HG02973 (cell line): ENCODE measurements at regions not wholly inside any gene's neighbourhood (a gene's known extent, or its start where the extent isn't known, plus 50 kb on each side); places are given as distances from the start of the nearest gene placed in this dataset.

Experiments used
- ATAC-seq: cut with Tn5 transposase; IDR thresholded peaks from one replicate; pipeline ENCODE4 v1.9.1; 2021; ENCODE audit warnings: moderate library complexity; ENCODE audit not compliant: unreplicated experiment

DNA sequence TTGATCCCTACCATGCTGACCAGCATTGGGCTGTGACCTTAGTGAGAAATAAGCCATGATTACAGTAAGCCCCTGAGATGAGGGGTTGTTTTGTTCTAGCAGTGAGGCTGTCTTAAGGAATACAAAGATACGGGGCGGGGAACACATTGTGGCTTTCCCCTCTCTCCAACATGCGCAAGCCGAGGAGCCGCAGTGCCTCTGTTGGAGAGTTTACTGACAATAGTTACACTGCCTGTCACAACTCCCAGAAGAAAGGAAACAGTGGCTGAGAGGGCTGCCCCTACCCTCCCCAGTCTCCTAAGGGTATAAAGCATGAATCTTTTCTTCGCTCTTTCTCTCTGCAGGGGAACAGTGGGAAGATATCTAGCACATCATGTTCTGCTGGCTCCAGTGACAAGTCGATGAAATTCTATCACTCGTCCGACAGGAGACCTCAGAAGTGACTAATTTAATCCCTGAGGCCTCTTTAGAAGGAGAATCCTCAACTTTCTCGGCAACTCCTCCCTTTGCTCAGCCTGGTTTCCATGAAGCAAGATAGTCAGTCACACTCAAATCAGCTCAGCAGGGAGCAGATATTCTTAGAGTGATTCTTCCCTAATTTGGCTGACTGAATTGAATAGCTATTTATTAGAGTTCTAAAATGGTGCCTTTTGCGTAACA, 409.0 kb upstream of the PROK2 start:
- ATAC-seq: no peak

DNA sequence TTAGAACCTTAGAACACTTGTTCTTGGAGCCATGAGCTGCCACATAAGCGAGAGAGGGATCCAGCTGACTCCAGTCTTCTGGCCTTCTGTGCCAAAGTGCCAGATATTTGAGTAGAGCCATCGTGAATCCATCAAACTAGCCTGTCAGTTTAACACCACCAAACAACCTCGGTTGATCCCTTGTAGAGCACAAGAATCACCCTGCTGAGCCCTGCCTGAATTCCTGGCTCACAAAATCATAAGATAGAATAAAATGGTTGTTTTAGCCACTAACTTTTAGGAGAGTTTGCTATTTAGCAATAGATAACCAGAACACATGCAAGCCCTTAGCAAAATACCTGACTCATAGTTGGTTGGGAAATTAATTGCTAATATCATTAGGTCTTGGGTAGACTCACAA, 407.6 kb upstream of the PROK2 start:
- ATAC-seq: no peak

DNA sequence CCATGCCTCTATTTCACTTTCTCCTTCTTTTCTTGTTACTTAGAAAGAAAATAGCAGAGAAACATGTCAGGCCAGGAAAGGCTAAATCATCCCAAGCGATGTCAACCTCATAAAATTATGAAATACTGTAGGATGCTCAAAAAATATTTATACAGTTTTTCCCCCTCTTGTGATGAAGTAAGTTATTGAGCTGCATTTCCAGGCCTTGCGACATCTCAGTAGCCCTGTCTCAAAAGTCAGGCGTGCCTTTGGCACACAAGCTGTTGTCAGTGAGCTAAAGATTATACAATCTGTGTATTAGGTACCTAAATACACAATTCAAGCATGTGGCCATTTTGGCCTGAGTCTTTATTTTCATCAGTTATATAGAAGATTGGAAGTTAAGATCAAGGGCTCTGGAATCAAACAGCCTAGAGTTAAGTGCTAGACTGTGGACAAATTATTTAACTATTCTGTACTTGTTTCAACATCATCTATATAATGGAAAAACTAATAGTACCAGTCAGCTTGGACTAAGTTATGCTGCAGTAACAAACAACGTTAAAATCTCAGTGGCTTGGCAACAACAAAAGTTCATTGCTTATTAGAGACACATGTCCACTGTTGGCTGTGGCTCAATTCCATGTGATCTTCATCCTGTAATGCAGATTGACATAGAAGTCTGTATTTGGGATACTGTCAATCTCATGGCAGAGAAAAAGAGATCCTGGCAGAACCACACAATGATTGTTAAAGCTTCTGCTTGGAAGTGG, 406.4 kb upstream of the PROK2 start:
- ATAC-seq: no peak

DNA sequence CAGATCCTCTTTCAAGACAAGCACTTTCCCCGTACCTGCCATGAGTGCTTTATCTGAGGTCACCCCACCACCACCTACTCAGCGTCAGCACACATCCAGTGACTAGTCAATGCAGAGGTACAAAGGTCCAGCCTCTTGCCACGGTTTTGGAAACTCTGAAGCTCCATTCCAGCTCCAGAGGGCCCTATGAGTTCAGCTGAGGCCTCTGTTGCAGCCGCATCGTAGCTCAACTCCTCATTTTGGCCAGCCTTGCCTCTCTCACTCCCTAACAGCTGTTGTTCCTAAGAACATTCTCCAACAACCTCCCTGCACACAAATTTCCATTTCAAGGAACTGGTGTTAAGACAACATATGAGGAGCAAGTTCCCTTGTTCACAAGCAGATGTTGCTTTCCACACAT, 405.1 kb upstream of the PROK2 start:
- ATAC-seq: no peak

DNA sequence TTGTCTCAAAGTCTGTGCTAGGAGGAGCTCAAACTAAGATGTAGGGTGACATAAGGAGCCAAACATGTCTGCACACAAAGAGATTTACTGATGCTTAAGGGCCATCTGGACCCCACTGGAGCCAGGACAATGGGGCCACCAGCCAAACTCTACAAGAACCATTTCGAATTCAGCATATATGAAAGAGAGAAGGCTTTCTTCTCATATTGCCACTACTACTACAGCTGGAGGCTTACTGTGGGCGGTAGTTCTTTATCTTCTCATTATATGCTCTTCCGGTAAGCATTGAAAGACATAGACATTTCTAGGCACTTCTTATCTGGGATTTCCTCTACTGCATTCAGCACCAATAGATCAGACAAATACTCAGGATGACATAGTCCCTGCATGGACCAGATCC, 404.4 kb upstream of the PROK2 start:
- no peak for ATAC-seq

DNA sequence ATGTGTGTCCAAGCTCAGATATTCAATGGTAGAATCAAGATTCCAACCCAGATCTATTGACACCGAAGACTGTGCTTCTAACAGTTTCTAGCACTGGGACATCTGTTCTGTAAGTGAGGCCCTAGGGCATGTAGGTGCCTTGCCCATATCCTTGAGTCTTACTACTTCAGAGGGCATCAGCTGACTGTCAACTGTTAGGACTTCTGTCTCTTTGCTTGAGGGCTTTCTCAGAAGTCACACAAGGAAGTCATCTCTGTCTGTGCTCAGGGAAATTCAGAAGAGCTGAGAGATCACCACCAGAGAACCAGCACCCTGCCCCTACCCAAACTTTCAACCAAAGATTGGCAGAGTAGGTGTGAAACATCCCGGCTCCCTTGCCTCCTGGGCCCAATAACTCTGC, 403.6 kb upstream of the PROK2 start:
- no peak for ATAC-seq

DNA sequence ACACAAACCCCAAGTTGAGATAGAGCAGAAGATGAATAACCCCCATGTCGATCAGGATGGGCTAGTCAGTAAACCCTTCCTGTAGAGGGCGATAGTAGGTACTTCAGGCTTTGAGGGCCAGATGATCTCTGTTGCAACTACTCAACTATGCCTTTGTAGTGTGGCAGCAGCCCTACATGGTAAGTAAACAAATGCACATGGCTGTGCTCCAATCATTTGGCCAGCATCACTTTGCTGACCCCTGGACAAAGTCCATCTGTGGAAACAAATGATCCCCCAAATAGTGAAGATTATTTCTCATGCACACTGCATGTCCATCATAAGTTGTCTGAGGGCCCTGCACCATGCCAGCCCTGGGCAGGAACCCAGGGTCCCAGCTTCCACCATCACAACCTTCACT, 402.2 kb upstream of the PROK2 start:
- ATAC-seq: no peak

DNA sequence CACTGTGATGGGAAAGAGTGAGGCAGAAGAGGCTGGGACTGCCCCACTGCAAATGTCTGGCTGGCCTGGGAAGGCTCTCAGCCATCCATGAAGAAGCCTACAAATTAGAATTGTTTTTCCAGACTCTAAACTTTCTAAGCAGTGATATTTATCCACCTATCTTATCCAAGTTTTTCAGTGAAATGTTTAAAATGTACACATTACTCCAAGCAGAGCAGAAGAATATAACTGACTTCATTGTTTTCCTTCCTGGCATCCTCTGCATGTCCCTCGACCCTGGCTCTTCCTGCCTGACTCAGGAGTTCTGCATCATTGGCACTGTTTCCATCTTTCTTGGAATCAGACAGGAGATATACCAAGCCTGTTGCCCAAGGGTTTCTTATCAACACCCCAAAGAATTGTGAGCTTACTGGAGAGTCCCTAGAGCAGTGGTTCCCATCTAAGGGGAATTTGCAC, 401.5 kb upstream of the PROK2 start:
- ATAC-seq: no peak

DNA sequence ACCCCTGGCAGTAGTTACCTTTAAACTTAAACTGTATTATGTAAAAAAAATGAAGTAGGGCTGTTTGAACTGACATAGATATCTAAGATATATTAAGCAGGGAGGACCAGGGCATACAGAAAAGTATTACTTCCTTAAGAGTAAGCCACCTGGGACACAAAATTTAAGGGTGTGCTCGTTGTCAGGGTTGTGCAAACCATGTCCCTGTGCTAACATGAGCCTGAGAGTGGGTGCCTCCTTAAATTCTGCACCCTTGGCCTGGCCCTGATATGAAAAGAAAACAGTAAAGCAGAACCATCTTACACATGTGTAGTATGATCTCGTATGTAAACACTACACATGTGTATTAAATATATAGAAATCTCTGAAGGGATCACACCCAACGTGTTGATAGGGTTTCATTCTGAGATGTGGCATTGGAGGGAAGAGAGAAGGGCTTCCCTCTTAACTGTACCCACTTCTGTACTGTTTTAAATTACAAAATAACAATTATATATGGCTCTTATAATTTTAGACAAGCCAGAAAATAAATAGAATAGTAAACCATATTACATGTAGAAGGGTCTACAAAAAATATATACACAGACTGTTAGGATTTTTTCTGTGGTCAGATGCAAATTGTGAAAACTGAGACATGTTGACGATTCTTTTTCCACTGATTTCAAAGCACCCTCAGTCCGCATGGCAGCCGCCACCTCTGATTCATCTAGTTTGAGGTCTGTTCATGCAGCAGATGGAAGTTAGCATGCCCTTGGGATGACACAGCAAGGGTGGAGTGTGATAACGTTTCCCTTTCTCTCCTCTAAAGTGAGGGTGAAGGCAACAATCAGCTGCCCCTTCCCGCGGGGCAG, 400.8 kb upstream of the PROK2 start:
- ATAC-seq: no peak

DNA sequence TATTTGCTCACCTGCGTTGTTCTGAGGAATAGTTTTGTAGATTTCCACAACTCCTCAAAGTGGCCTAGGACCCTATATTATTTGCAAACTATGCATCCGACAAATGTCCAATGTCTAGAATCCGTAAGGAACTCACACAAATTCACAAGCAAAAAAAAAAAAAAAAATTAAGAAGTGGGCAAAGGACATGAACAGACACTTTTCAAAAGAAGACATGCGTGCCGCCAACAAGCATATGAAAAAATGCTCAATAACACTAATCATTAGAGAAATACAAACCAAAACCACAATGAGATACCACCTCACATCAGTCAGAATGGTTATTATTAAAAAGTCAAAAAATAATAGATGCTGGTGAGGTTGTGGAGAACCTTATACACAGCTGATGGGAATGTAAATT, 398.5 kb upstream of the PROK2 start:
- ATAC-seq: no peak

DNA sequence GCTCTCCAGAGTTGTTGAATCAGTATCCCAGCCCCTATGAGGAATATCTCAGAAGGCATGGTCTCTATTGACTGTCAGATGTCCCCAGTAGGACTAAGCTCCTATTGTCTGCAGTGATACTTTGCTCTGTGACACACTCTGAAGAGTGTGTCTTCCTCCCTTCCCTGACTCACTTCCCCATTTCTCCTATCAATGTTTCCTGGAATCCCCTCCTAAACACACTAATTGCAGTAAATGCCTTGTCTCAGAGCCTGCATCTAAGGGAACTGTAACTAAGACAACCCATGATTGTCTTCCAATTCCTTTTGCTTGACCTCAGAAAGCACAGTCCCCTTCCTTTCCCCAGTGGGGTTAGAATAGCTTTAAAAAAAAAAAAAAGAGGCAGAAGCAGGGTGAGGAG, 397.3 kb upstream of the PROK2 start:
- ATAC-seq: no peak

DNA sequence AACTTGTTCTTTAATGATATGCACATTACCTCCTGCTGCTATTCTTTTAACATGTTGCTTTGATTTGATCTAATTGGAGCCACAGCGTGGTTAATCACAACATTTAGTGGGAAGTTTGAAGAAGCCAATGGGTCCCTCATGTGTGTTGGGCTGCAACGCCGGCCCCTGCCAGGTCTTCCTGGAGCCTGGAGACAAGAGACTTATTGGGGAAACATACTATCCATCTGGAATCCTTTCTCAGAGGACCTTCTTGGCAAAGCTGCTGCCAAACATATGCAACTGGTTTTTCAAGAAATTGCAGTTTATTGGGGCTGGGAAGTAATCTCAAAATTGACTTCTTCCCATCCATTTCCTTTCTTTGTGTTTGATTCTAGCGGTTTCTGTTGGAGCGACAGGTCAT, 396.3 kb upstream of the PROK2 start:
- ATAC-seq: no peak

DNA sequence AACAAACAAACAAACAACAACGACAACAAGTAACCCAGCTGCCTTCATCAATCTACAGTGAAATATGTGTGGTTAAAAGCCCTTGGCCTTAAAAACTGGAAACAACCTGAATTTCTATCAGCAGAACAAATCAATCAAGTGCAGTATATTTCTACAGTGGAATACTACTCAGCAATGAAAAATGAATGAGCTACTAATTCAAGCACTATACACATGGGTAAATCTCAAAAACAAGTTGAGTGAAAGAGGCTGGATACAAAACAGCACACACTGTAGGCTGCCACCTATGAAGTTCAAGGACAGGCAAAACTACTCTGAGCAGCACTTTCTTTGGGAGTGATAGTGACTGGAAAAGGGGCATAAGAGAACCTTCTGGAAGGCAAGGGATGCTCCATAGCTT, 395.5 kb upstream of the PROK2 start:
- ATAC-seq: no peak

DNA sequence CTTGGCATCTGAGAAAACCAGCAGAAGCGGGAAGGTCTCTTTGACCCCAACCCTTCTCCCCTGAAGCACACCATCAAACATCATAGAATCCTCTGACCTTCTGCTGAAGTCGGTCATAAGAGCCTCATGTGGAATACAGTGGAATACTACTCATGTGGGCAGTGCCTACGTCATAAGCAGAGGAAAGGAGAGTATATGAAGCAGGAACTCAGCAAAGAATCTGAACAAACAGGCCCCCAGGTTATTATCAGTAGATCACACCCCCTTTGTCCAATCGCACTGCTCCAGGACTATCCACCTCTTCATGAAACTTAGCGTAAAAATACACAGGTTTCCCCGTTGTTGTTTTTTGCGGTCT, 394.1 kb upstream of the PROK2 start:
- no peak for ATAC-seq

DNA sequence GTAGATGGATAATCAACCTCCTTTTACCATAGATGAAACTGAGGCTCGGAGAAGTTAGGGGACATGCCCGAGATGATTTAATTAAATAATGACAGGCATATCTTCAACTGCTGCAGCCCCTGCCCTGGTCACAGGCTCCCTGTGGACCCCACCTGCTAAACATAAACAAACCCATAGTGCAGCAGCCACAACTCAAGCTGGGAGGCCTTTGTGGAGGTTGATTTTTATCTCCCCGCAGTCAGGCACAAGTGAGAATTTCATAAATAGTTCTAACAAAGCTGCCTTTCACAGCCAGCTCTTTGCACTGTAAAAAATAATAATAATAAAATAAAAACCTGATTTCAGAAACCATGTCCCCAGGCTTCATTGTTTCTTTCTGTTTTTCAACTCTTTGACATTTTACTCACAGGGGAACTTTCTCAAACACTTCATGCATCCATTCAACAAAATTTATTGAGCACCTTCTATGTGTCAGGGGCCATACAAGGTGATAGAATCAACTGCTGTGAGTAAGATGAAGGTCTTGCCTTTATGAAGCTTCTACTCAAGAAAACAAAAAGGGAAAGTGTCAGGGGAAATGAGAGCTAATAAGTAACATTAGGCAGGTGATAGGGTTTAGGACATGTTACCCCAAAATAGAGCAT, 393.6 kb upstream of the PROK2 start:
- no peak for ATAC-seq

DNA sequence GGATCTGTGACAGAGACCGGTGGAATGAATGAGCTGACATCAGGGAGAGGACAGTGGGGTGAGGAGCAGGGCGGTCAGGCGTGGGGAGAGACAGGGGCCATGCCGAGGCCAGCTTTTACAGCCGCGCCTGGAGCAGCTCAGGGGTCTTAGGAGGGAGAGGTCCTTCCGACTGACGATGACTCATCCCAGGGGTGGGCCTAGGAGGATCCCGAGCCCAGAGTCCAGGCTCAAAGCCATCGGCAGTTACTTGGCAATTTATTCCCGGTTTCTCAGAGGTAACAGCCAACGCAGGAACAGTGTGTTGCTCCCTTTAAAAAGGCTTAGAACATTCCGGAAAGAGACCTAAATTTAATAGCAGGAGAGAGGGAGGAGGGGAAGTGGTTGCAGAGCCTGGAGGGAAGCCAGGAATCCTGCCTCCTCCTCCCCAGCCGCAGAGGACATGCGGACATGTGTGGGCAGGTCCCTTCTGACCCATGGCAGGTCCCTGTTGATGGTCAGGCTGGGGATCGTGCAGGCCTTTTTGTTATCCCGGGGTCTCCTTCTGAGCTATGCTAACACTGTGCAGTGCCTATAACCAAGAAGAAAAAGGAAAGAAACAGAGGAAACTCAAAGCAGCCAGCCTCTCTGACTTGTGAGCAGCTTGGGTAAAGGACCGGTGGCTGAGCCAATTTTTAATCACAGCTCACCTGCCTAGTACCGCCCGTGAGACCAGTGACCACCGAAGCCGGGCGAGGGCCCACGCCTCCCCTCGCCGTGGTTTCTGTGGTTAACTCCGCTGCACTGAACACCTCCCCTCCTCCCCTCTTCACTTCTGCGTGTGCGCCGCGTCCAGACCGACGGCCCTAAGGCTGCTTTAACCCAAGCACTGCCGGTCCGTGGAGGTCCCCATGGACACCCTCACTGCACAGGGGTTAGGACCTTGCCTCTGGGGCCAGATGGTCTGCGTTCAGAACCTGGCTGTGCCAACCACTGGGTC, 392.4 kb upstream of the PROK2 start:
- ATAC-seq: peak; percentile 30

DNA sequence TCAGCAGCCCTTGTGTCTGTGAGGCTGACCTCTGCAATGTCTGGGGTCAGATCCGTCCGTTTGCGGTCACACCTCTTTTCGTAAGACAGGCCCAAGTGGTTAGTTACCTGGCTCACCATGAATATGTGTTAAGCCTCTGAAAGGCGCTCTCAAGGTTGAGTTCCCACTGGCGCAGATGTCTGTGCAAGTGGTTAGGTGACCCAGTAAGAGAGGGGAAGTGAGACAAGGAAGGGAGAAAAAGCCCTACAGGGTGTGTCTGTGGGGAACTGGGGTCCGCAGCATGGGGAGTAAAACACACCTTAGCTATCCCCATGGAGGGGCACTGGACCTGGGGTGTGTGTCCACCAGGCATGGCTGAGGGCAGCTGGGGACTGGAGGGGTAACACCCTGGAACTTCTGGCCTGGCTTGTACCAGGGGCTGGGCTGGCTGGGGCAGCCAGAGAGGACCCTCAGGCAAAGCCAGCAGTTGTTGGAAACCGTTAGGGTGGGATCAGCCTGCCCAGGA, 391.6 kb upstream of the PROK2 start:
- ATAC-seq: peak; percentile 85

DNA sequence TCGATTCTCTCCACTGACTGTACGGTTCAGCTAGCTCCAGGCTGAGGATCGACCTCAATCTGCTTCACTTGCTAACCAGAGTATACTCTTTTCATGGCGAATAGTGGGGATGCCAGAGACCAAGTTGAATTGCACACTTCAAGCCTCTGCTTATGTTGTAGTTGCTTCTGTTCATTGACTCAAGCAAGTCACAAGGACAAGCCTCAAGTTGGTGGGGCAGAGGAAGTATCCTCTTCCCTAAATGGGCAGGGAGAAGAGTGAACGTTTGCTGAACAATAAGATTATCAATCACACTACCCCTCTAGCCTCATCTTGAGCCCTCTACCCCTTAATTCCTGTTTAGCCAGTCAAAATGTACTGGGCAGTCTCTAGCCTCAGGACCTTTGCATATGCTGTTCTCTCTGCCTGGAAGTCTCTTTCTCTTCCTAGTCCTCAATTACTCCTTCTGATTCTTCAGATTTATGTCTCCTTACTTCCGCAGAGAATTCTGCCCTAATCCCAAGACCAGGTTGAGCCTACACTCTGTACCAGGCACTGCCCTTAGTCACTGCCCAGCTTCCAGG, 390.4 kb upstream of the PROK2 start:
- ATAC-seq: no peak

DNA sequence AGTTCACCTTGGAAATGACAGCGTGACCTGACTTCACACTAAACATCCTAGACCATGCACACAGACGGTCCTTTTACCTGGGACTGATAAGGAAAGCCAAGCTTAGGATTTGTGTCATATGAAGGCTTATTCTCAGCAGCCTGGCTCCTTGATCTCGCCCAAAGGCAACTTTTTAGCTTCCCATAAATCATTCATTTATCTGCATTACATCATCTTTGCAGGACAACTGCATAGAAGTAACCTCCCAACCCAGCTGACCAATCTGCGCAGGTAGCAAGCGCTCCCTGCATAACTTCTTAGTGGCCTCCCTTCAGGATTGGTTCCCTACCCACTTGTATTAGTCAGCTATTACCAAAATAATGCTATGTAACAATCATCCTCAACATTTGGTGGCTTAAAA, 389.9 kb upstream of the PROK2 start:
- no peak for ATAC-seq

DNA sequence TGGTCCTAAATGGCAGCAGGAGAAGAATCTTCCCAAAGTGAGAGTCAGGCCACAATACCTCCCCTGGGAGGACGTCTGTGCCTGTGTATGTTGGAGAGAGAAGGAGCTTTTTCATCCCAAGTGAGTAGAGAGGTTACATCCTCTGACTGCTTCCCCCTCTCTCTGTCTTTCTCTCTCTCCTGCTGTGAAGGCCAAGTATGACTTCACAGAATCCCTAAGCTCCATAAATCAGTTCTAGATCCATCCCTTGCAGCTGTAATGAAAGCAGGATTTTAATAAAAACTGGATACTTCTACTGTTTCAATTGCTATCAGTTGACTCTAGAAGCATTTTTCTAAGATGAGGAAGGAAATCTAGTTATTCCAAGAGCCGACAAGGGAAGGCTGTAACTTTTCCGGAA, 389.1 kb upstream of the PROK2 start:
- no peak for ATAC-seq
